HG03196 (cell line): ENCODE measurements at regions not wholly inside any gene's neighbourhood (a gene's known extent, or its start where the extent isn't known, plus 50 kb on each side); places are given as distances from the start of the nearest gene placed in this dataset.

ENCODE experiments used
- ATAC-seq: cut with Tn5 transposase; IDR thresholded peaks from one replicate; pipeline ENCODE4 v1.9.1; 2021; ENCODE audit not compliant: unreplicated experiment

GRCh38 chr1:67559222-67559700, 125.7 kb upstream of the GADD45A start:
- no peak for ATAC-seq

DNA sequence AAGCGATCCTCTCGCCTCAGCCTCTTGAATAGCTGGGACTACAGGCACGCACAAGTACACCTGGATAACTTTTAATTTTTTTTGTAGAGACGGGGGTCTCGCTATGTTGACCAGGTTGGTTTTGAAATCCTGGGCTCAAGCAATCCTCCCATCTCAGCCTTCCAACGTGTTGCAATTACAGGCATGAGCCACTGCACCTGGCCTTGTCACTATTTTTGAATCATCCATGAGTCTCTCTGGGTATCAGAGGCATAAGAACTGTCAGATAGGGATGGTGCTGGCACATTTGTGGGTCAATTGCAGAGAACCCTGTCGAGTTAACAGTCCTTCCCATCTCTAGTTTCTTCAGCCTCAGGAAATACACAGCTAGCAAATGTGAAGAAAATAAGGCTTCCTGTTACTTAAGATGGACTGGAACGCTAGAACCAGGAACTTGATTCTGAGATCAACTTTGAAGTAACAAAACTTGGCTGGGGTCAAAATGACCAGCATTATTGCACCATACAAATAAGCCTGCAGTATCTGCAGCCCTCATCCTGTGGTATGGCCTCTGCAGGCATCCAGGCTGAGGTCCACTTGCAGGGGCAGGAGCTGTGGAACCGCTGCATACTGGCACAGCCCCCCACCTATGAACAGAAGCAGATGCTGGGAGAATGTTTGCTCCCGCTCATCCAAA, 124.3 kb upstream of the GADD45A start:
- ATAC-seq, result no peak

DNA sequence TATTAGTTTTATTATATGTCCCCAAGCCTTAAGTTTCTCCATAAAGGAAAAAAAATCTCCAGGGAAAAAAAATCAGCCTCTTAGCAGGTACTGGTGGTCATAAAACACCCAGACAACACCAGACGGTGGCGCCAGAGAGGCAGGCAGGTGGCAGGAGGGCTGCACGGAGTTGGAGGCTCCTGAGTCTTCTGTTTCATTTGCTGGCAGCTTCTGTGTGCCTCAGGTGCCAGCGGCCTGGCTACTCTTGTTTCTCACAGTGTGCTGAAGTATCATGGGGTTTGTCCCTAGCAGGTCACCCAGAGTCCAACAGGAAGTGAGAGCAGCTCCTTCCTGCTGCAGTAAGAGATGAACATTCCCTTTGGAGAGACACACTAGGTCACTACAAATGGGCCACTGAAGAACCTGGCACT, 123.3 kb upstream of the GADD45A start:
- ATAC-seq, result peak; percentile 79

- ATAC-seq, result no peak
These were observed 121.3 kb upstream of the GADD45A start for GRCh38 chr1:67563684-67564083.

DNA sequence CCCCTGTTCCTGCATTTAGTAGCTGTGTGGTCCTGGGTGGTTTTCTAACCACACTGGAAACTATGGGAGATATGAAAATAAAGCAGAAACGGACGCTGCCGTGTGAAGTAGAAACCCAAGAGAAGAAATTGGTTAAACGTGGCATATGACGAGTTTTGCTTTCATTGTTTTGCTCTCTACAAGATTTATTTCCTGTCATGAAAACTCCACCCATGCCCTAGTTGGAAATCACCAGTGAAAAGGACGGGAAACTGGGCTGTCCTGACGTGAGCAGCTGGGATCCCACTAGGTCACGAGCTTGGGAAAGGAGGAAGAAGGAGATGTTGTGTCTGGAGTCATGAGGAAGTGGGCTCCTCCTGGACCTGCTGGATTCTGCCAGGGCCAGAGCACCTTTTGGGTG, 120.8 kb upstream of the GADD45A start:
- ATAC-seq, result no peak

GRCh38 chr1:67566803-67567377, 118.1 kb upstream of the GADD45A start:
- ATAC-seq, result no peak

- no peak for ATAC-seq
These were observed 114.4 kb upstream of the GADD45A start for GRCh38 chr1:67570486-67571143.

DNA sequence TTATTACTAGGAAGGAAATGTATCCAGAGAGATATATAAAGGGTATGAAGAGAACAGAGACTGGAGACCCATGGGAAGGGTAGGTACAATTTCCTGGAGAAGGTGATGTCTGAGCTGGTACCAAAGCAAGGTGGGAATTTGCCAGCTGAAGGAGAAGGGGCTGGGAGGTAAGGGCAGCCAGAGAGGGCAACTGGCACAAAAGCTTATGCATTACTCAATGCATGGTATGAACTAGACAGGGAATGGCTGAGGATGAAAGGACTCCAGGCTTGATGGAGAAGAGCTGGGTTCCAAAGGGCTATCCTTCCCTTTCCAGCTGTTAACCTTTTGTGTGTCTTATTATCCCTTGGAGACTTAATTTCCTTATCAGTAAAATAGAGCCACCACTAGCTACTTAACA, 113.6 kb upstream of the GADD45A start:
- no peak for ATAC-seq

DNA sequence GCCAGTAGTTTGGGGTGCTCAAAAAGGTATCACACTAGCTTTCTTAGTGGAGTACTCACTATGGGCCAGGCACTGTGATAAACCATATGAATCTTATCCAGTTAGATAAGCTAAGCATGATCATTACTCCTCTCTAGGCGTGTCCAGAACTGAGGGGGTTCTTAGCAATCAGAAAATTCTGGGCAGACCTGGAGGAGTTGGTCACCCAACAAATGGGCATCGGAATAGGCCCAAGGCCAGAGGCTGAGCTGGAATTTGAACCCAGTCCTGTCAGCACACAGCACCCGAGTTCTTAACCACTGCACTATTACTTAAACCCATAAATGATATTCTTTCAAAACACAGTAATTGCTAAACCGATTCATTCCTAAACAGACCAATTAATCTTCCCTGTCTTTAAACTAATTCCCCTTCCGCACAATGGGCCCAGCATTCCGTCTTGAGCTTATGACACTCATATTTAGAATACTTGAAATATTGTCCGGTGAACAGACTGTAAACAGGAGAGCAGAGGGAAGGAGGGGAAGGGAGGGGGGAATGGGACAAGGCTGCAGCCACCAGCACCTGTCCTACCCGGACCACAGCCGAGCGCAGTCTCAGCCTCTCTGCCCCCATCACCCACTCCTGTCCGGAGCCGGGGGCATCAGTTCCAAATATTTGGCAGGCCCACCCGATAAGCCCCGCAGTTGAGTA, 113.0 kb upstream of the GADD45A start:
- ATAC-seq, result no peak

GRCh38 chr1:67572594-67573221, 112.3 kb upstream of the GADD45A start:
- no peak for ATAC-seq

DNA sequence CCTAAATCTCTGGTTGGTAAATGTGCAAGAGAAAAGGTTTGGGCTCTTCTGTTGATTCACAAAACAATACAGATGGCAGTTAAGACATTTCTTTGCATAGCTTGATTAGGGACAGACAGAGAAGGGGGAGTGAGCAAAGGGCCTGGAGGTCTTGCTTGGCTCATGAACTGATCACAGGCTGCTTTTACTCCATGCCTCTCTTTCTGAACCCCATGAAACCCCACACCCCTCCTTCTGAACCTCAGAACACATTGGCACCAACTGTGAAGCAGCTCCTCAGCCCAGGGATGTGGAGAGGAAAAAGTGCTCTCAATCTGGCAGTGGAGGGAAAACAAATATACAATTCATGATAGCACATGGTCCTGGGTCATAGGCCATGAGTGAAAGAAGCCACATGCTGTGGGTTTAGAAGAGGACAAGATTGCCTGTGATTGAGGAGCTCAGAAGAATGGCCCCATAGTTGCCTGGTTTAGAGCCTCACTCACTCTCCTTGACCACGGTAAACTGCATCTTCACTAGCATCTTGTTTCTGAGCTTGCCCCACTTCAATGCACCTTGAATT, 111.6 kb upstream of the GADD45A start:
- no peak for ATAC-seq

DNA sequence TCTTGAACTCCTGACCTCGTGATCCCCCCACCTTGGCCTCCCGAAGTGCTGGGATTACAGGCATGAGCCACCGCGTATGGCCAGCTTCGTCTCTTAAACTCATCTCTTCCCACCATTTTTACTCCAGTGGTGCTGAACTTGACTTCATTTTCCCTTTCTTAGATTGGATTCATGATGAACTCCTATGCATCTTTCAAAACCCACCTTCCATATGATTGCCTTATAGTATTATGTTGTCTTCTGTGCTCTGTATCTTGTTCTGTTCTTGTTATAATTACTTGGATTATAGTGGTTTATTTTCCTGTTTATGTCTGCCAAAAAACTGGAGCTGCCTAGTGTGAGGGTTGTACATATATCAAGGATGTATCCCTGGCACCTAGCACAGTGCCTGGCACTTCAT, 110.8 kb upstream of the GADD45A start:
- ATAC-seq, result no peak

DNA sequence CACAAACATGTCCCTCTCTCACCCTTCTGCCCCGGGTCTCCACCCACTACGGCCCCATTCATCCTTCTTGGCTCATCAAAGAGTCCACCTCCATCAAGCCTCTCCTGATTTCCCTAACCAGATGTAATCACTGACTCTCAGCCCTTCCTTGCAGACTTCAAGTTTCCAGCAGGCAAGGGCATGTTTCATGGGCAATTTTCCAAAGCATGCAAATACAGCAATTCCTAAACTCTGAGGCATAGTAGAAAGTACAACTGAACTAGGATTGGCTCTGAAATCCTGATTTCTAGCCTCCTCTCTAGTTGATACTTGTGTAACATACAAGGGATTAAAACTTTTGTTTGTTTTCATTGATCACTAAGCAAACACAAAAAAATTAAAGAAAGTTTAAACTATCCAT, 109.1 kb upstream of the GADD45A start:
- ATAC-seq, result no peak

- no peak for ATAC-seq
These were observed 108.5 kb upstream of the GADD45A start for GRCh38 chr1:67576474-67576873.

DNA sequence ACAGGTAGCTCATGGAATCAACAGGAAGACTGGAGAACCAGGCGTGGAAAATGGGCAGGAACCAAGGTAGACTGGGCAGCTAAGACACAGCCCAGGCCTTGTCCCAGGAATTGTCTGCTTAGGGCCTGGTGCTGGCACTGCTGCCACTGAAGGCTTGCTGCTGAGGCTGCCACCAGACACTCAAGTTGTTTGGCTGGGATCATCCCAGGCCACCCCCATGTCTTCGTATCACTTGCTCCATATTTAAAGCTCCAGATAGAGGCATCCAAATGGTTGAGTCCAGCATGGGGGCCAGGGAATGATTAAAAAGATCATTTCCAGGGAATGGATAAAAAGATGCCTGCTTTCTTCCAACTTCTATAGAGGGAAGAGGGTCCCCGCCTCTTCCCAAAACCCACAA, 107.4 kb upstream of the GADD45A start:
- ATAC-seq, result no peak

- ATAC-seq, result no peak
These were observed 106.5 kb upstream of the GADD45A start for GRCh38 chr1:67578397-67579020.

DNA sequence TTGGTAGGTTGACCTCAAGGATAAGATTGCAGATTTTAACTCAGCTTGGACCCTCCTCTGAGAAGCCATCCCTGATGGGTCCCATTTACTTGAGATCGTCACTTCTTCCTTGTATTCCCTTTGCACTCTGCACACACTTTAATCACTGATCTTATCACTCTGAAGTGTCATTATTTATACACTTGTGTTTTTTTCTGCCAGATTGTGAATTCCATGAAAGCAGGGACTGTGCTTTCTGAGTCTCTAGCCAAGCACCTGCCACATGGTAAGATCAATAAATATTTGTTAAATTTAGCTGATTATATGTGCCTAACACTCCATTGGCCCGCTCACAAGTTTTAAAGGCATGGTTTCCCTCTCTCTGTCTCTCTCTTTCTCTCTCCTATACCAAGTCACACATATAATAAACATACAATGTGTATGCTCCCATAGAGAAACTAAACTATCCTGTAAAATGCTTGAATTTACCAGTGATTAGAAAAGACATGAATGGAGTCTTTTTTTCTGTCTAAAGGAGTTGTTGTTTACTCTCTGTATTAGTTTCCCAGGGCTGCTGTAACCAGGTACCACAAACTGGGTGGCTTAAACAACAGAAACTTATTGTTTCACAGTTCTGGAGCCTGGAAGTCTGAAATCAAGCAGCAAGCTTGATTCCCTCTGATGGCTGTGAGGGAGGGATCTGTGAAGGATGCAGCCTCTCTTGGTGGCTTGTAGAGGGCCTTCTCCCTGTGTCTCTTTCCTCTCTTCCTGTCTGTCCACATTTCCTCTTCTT, 105.2 kb upstream of the GADD45A start:
- ATAC-seq, result no peak

DNA sequence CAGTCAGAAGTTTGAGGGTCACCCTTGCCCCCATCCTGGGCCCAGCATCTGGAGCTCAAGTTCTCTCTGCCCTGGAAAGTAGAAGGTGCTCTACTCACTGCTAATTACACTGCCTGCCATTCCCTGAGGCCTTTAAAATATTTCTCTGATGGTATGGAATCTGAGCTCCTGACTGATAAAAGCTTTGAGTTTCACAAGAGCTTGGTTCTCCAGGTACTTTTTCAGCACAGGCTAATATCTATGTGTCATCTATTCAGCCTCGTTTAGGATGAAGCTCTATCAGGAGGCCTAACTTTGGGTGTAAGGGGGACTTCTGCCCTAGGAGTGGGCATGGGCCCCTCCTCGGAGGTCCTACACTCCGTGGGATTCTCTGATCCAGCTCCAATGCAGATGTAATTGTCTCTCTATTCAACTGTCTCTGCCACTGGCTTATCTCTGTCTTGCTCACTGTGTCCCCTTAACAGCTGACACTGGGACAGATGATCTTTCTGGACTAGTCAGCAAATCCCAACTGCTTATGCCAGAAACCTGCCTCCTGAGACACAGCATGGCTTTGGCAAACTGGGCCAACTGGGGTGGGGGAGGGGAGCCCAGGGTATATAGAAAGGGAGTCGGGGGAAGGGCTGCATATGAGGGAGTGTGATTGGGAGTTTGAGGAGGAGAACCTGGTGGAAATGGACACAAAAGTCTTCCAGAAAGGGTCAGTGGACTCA, 104.2 kb upstream of the GADD45A start:
- ATAC-seq, result no peak
